MM.1S (cell line): ENCODE measurements at regions not wholly inside any gene's neighbourhood (a gene's known extent, or its start where the extent isn't known, plus 50 kb on each side); places are given as distances from the start of the nearest gene placed in this dataset.

Experiments
- EZH2 ChIP-seq: fragments of 300-600 bp; sonication (generic); optimal IDR thresholded peaks from 2 replicates; pipeline ENCODE3; 2017; ENCODE audit warnings: low read depth, mild to moderate bottlenecking, antibody characterized with exemption, low read length, mixed read lengths
- EZH2phosphoT487 ChIP-seq: fragments of 300-600 bp; sonication (generic); IDR thresholded peaks from 2 replicates; pipeline ENCODE4 v1.6.1; 2018; ENCODE audit warnings: antibody characterized with exemption, low read length
- TF ChIP-seq, protein P1 (sequence below): fragments of 300-600 bp; sonication (generic); IDR thresholded peaks from 2 replicates; pipeline ENCODE4 v1.5.1; 2016; ENCODE audit warnings: antibody characterized with exemption, low read length, mixed read lengths

DNA sequence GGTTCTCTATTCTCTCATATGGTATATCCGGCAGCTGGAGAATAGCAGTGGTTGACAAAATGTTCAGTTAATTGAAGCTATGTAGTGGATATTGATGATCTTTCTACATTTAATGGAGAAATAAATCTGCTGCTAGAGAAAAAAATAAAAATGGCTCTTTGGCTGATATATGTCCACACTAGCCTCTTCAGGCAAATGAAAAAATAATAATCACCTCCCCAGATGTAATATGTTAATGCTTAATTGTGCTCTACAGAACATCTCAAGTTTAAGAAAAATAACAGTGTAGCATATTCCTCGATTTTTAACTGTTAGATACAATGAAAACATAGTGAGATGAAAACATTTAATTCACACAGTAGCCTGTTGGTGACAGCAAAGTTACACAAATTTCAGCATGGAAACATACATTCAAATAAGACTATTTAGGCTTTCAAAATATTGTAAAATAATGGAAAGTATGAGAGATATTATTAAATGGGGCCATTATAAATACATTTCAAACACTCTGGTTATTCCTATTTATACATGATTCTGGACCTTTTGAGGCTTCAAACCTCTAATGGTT is 543.0 kb downstream of the MAT2B start:
- TF ChIP-seq, protein P1, sequence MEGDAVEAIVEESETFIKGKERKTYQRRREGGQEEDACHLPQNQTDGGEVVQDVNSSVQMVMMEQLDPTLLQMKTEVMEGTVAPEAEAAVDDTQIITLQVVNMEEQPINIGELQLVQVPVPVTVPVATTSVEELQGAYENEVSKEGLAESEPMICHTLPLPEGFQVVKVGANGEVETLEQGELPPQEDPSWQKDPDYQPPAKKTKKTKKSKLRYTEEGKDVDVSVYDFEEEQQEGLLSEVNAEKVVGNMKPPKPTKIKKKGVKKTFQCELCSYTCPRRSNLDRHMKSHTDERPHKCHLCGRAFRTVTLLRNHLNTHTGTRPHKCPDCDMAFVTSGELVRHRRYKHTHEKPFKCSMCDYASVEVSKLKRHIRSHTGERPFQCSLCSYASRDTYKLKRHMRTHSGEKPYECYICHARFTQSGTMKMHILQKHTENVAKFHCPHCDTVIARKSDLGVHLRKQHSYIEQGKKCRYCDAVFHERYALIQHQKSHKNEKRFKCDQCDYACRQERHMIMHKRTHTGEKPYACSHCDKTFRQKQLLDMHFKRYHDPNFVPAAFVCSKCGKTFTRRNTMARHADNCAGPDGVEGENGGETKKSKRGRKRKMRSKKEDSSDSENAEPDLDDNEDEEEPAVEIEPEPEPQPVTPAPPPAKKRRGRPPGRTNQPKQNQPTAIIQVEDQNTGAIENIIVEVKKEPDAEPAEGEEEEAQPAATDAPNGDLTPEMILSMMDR: 0 out of 2 replicates have a peak, but pooled peaks have one; percentile 9
- TF ChIP-seq EZH2: no peak
- no peak for TF ChIP-seq EZH2phosphoT487
